Fibroblast of peridontal ligament (primary cell): ENCODE measurements at regions not wholly inside any gene's neighbourhood (a gene's known extent, or its start where the extent isn't known, plus 50 kb on each side); places are given as distances from the start of the nearest gene placed in this dataset.

Experiments used
- DNase-seq: peaks from one replicate; pipeline ENCODE4 v3.0.0-alpha.2; 2010; ENCODE audit errors: extremely low read depth

DNA sequence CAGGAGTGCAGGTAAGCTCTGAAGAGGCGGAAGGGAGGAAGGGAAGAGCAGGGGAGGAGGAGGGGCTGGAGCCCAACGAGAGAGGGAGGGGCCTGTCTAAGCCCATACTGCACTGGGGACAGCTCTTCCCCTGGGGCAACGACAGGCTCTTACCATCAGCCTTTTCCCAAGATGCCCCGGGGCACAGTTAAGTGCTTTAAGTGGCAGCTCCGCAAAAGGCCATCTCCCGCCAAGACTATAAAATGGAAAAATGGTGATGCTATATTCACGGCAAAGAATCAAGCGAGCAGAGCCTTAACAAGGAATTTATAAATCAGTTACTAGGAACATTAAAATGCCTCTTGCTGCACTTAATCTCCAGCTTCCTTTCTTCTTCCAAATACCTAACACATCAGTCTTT, 110.2 kb upstream of the NLRP1 start:
- DNase-seq, result no peak

DNA sequence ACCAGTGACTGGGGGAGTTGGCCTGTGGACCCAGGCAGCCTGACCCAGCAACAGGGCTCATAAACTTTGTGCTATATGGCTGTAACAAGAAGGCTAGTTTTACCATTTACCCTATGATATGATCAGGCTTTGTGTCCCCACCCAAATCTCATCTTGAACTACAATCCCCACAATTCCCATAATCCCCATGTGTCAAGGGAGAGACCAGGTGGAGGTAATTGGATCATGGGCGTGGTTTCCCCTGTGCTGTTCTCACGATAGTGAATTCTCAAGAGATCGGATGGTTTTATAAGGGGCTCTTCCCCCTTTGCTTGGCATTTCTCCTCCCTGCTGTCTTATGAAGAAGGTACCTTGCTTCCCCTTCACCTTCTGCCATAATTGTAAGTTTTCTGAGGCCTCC, 111.2 kb upstream of the NLRP1 start:
- no peak for DNase-seq

- no peak for DNase-seq
Measured at GRCh38 chr17:5698959-5699358, 114.7 kb upstream of the NLRP1 start.

GRCh38 chr17:5699814-5700213, 115.5 kb upstream of the NLRP1 start:
- DNase-seq, result no peak

DNA sequence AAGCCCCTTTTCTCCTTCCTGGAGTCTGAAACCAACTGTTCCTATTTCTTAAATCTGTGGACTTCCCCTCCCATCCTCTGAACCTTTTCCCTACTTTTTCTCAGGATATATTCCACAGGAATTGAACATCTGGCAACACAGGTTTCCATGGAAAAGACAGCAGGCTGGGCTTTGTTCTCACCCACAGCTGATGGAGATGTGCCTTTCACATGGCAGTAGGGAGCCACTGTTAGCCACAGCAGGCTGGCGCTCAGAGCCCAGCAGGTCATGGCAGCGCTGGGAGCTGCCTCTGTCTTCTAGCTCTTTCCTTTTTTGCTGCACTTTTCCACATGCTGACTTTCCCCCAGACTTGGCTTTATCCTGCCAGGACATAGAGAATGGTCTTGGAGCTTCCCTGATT, 116.4 kb upstream of the NLRP1 start:
- no peak for DNase-seq

- DNase-seq, result no peak
Measured at GRCh38 chr17:5701381-5701780, 117.1 kb upstream of the NLRP1 start.

DNA sequence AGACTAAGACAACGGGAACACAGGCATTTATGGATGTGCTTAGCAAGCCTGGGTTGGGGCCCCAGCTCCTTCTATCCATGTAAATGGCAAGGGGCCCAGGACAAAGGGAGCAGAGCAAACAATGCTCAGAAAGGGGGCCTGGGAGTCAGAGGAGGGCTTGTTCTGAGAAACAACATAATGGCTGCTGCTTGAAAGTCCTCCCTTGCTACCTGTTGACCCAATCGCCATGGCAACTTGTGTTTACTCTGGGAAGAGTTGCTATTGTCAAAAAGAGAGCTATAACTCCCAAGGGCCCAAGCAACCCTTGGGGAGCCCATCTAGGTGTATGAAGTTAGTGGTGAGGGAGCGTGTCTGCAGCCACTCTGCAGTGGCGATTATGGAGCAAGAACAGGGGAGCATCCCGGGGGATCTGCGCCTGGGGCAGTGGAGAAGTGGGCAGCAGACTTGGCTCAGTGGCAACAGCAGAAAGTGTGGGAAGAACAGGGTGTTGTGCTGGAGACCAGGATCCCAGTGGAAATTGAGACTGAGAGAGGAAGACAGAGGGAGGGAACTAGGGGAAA, 118.7 kb upstream of the NLRP1 start:
- DNase-seq, result no peak

DNA sequence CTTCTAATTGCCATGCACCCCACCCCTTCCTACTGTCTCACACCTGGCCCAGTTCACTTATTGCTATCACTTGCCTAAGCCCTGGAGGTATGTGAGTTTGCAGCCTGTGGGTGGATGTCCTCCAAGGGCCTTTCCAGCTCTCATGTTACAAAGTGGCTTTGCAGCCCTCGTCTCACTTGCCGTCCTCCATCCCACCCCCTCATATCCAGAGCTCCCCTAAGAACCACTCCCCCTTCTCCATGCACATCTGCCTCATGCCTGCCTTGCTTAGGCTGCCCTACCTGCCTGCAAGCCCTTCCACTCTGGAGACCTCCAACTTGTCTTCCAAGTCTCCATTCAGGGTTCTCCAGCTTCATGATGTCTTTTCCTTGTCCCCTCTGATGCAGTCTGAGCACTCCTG, 119.4 kb upstream of the NLRP1 start:
- DNase-seq, result no peak

DNA sequence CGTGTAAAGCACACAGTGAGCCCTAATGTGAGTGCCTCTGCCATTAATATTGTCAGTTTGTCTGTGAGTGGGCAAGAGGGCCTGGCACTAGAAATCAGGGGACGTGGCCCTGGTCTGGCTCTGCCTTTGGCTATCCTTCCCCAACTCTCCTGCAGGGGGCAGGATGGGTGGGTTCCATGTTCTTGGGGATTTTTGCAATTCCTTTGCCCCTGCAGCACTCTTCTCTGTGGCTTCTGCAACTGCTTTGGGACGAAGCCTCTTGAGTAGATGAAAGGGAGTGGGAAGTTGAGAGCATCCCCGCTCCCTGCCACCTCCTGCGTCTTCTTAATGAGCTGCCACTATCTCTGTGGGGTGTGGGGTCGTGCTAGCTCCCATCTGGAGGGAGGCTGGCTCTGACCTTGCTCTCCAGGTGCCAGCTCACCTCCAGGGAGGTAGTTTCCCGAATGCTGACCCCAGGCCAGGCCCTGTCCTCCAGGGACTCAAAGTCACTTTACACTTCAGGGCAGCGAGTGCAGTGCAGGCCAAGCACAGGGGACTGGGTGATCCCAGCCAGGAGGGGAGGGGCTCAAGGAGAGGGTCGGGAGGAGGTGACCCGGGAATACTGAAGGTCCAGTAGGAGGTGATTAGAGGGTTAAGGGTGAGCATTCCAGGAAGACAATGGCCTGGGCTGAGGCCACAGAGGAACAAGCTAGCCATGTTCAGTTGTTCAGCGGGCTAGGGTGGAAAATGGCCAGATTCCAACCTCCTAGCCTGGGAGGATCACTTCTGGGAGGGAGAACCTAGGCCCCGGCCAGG, 121.0 kb upstream of the NLRP1 start:
- peak; percentile 6 for DNase-seq

DNA sequence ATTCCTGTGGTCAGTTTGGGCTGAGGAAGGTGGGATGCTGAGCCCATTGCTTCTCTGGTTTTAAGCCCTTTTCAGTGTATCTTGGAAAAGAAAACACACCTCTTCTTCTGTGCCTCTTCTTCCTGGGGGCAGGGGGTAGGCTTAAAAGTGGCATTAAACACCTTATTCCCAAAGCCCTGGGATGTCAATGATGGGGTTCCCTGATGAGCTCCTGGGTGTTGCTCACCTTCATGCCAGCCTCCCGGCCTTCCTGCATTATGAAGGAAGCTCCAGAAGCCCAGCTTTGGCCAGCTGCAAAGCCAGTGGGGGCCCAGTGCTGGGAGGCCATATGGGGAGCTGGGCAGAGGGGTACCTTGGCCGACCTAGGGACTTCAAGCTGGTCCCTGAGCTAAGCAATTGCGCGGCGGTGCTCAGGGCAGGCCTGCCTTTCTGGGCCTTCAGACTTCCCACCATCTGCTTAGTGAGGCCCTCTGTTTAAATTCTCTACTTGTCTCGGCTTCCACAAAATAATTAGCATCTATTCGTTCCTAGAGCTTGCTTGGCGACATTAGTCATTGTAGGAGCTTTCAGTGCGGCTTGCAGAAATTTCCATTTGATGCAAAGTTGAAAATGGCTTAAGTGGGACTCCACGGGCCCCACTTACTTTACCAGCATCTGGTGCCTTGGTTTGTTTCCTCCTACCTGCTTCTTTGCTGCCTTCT, 121.7 kb upstream of the NLRP1 start:
- DNase-seq, result no peak

- DNase-seq, result peak; percentile 85
Measured at GRCh38 chr17:5706577-5707210, 122.4 kb upstream of the NLRP1 start.

DNA sequence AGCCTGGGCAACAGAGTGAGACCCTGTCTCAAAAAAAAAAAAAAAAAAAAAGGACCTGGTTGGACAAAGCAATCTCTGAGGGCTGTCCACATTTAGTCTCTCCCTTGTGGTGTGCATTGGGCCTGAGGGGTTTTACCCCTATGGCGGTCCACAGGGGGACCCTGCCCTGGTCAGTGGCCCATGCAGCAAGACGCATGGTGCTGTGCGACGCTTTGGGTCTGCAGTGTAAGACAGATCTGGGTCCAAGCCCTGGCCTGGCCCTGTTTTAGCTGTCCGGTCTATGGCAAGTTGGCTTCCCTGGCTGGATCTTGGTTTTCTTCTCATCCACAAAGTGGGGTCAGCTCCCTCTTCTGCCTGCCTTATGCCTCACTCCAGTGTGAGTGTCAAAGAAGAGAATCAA, 123.2 kb upstream of the NLRP1 start:
- DNase-seq, result no peak

- DNase-seq, result no peak
Measured at GRCh38 chr17:5708344-5708743, 124.0 kb upstream of the NLRP1 start.

DNA sequence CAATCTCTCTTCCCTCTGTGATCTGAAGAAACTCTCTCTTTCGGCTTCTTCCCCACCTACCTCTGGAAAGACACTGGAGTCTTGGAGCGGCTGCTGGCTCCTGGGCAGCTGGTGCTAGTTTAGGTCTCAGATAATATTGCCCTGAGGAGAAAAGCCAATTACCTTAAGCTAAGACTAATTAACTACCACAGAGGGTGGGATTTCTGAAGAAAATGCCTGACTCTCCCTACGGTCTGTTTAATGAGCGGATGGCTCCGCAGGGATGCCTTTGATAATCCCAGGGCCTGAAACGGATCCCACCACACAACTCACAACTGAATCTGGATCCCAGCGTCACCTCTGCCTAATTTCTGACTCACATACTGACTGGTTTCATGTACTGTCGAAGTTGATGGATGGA, 127.0 kb upstream of the NLRP1 start:
- no peak for DNase-seq

DNA sequence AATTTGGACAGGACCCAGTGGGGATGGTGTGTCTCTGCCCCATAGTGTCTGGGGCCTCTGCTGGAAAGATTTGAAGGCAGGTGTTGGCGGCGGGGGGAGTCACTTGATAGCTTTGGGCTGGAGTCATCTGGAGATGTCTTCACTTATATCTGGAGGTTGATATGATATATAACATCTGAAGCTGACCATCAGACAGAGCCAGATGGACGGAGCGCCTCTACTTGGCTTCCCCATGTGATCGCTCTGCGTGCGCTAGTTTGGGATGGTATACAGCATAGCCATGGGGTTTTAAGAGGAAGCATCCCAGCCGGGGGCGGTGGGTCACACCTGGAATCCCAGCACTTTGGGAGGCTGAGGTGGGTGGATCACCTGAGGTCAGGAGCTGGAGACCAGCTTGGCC, 130.7 kb upstream of the NLRP1 start:
- no peak for DNase-seq

DNA sequence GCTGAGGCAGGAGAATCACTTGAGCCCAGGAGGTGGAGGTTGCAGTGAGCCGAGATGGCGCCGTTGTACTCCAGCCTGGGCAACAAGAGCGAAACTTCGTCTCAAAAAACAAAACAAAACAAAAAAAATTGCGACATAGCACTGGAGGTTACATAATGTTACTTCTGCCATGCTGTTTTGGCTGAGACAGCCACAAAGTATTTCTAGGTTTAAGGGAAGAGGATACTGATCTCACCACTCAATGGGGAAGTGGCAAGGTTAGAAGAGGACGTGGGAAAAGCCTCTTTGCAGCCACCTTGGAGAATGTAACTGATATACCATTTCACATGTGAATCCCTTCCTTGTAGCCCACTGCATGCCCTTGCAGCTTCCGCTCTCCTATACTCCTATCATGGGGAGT, 131.2 kb upstream of the NLRP1 start:
- no peak for DNase-seq

DNA sequence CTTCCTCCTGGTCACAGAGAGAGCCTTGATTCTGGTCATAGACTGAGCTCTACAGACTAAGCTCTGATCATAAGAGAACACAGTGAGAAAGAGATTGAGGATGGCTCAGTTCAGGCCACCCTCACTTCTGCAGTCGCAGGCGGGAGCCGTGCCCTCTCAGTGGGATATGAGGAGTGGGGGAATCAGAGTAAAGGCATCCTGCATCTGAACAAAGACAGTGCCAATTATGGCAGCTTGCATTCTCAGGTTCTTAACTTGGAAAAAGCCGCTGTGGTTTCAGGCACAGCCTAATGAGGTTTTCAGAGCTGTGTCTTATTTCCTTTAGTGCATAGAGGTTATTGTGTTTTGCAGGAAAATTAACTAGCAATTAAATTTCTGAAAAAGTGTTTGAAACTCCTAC, 134.4 kb upstream of the NLRP1 start:
- DNase-seq, result no peak

DNA sequence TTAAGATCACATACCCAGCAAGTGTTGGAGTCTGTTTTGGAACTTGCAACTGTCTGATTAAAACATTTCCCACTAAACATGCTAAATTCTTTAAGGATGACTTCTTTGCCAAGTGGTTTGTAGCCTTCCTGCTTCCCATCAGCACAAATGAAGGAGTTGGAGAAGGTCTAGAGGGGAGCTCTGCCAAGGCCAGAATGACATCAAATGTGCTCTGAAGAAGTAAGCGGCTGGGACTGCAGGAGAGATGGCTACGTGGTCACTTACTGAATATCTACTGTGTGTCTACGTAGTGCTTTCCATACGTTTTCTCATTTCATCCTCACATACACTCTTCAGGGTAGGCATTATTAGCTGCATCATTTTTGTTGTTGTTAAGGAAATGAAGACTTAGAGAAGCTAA, 135.7 kb upstream of the NLRP1 start:
- no peak for DNase-seq

GRCh38 chr17:5730373-5730772, 146.1 kb upstream of the NLRP1 start:
- no peak for DNase-seq

DNA sequence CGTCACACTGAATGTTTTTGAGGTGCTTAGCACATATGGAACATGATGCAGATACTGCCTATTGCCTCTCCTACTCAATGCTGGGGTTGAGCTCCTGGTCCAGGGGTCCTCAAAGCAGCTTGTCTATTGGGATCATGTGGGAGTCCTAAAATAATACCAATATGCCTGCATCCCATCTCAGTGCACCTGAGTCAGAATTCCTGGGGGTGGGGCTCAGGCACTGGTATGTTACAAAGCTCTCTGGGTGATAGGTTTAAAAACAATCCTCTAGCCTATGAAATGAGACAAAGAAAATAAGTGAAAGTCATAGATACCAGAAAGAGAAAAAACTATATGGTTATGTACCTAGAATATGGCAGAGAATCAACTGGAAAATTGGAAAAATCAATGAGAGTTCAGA, 156.6 kb upstream of the NLRP1 start:
- no peak for DNase-seq

DNA sequence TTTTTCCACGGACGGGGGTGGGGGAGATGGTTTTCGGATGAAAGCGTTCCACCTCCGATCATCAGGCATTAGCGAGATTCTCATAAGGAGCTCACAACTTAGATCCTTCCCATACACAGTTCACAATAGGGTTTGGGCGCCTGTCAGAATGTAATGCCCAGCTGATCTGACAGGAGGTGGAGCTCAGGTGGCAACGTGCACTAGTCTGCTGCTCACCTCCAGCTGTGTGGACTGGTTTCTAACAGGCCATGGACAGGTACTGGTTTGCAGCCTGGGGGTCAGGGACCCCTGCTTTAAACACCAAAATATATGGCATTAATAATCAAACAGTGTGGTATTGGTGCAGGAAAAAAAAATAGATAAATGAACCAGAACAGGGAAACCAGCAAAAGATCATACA, 157.5 kb upstream of the NLRP1 start:
- DNase-seq, result no peak

GRCh38 chr17:5745111-5745813, 161.0 kb upstream of the NLRP1 start:
- DNase-seq, result no peak
